EH (cell line): ENCODE measurements at regions not wholly inside any gene's neighbourhood (a gene's known extent, or its start where the extent isn't known, plus 50 kb on each side); places are given as distances from the start of the nearest gene placed in this dataset.

Experiments used
- DNase-seq: peaks from one replicate; pipeline ENCODE4 v3.0.0-alpha.2; 2015; ENCODE audit warnings: low read depth

- DNase-seq = peak; percentile 74
These were observed 54.6 kb downstream of the ZFP36L2 start for GRCh38 chr2:43171789-43172188.

- no peak for DNase-seq
These were observed 55.9 kb downstream of the ZFP36L2 start for GRCh38 chr2:43170405-43171105.

GRCh38 chr2:43169987-43170386 is 56.4 kb downstream of the ZFP36L2 start:
- DNase-seq = no peak

- no peak for DNase-seq
These were observed 57.1 kb downstream of the ZFP36L2 start for GRCh38 chr2:43169099-43169945.

GRCh38 chr2:43168016-43168369 is 58.4 kb downstream of the ZFP36L2 start:
- DNase-seq = no peak

GRCh38 chr2:43165378-43166069 is 60.9 kb downstream of the ZFP36L2 start:
- no peak for DNase-seq

GRCh38 chr2:43164686-43165085 is 61.7 kb downstream of the ZFP36L2 start:
- DNase-seq = no peak

GRCh38 chr2:43163584-43164270 is 62.7 kb downstream of the ZFP36L2 start:
- DNase-seq = no peak

- DNase-seq = no peak
These were observed 64.0 kb downstream of the ZFP36L2 start for GRCh38 chr2:43162511-43162776.

GRCh38 chr2:43161650-43162510 is 64.5 kb downstream of the ZFP36L2 start:
- DNase-seq = no peak

GRCh38 chr2:43160778-43161177 is 65.6 kb downstream of the ZFP36L2 start:
- DNase-seq = no peak

- DNase-seq = no peak
These were observed 66.6 kb downstream of the ZFP36L2 start for GRCh38 chr2:43159797-43160196.

GRCh38 chr2:43158259-43158880 is 68.0 kb downstream of the ZFP36L2 start:
- peak; percentile 87 for DNase-seq

GRCh38 chr2:43157506-43158246 is 68.7 kb downstream of the ZFP36L2 start:
- DNase-seq = no peak

- no peak for DNase-seq
These were observed 70.5 kb downstream of the ZFP36L2 start for GRCh38 chr2:43155851-43156411.

- DNase-seq = no peak
These were observed 71.7 kb downstream of the ZFP36L2 start for GRCh38 chr2:43154685-43155084.

- no peak for DNase-seq
These were observed 73.4 kb downstream of the ZFP36L2 start for GRCh38 chr2:43152741-43153647.

- no peak for DNase-seq
These were observed 74.2 kb downstream of the ZFP36L2 start for GRCh38 chr2:43152186-43152585.
